K562 (cell line): ENCODE measurements at regions not wholly inside any gene's neighbourhood (a gene's known extent, or its start where the extent isn't known, plus 50 kb on each side); places are given as distances from the start of the nearest gene placed in this dataset.

Source experiments
- ARNT ChIP-seq, 2 experiments: fragments of 450-650 bp; IDR thresholded peaks; 2 replicates each; pipeline ENCODE4 v1.6.1; 2016; ENCODE audit warnings: mild to moderate bottlenecking in 1 of 2
- BHLHE40 ChIP-seq: IDR thresholded peaks from 2 replicates; pipeline ENCODE4 v1.6.1; 2011; ENCODE audit warnings: low read length, improper control_type of control experiment
- CBFA2T3 ChIP-seq: fragments of 450-650 bp; IDR thresholded peaks from 2 replicates; pipeline ENCODE4 v1.6.1; 2017
- EP300 ChIP-seq: IDR thresholded peaks from 2 replicates; pipeline ENCODE4 v1.6.1; 2012; ENCODE audit warnings: low read length, improper control_type of control experiment
- EP400 ChIP-seq: fragments of 450-650 bp; IDR thresholded peaks from 2 replicates; pipeline ENCODE4 v1.6.1; 2017; ENCODE audit warnings: antibody characterized with exemption, mild to moderate bottlenecking, moderate library complexity
- EZH2 ChIP-seq: IDR thresholded peaks from 2 replicates; pipeline ENCODE4 v1.6.1; 2012; ENCODE audit warnings: low read depth, mild to moderate bottlenecking, inconsistent platforms, low read length, borderline replicate concordance
- GABPA ChIP-seq: fragments of 200-800 bp; sonication (Bioruptor generic); conservative IDR thresholded peaks from 2 replicates; pipeline ENCODE4 v1.6.1; 2016; ENCODE audit warnings: low read depth, missing genetic modification characterization, missing compliant biosample characterization
- GTF2E2 ChIP-seq: fragments of 200-800 bp; sonication (Bioruptor generic); IDR thresholded peaks from 2 replicates; pipeline ENCODE4 v1.6.1; 2016; ENCODE audit warnings: missing genetic modification characterization, missing compliant biosample characterization
- HDAC2 ChIP-seq: fragments of 450-650 bp; IDR thresholded peaks from 2 replicates; pipeline ENCODE4 v1.6.1; 2016; ENCODE audit warnings: mild to moderate bottlenecking
- HSF4 ChIP-seq: fragments of 250-450 bp; sonication (Bioruptor Pico); IDR thresholded peaks from 2 replicates; pipeline ENCODE4 v2.1.2; 2022; ENCODE audit warnings: mild to moderate bottlenecking, moderate library complexity, borderline replicate concordance
- L3MBTL2 ChIP-seq: fragments of 450-650 bp; IDR thresholded peaks from 2 replicates; pipeline ENCODE4 v1.6.1; 2016; ENCODE audit warnings: mild to moderate bottlenecking, moderate library complexity
- MAFK ChIP-seq: IDR thresholded peaks from 2 replicates; pipeline ENCODE4 v1.6.1; 2011; ENCODE audit warnings: low read length, improper control_type of control experiment
- NR2C1 ChIP-seq, 2 experiments: fragments of 450-650 bp; IDR thresholded peaks; 2 replicates each; pipeline ENCODE4 v1.6.1; 2017; ENCODE audit warnings: mild to moderate bottlenecking in 2 of 2, antibody characterized with exemption in 1 of 2, inconsistent platforms in 1 of 2, missing compliant biosample characterization in 1 of 2, missing genetic modification characterization in 1 of 2
- NRF1 ChIP-seq, 2 experiments: fragments of 450-650 bp; IDR thresholded peaks in 1 of 2; conservative IDR thresholded peaks in 1 of 2; 2 replicates each; pipeline ENCODE4 v1.6.1; 2014; ENCODE audit warnings: mild to moderate bottlenecking in 2 of 2
- POLR2A ChIP-seq: fragments of 450-650 bp; conservative IDR thresholded peaks from 2 replicates; pipeline ENCODE4 v1.6.1; 2016
- POLR2B ChIP-seq: fragments of 450-650 bp; IDR thresholded peaks from 2 replicates; pipeline ENCODE4 v1.6.1; 2018; ENCODE audit warnings: low read depth; ENCODE audit not compliant: partially characterized antibody
- RBM14 ChIP-seq: fragments of 200-400 bp; formaldehyde crosslinking; IDR thresholded peaks from 2 replicates; pipeline ENCODE4 v1.6.1; 2018; ENCODE audit warnings: low read depth, mild to moderate bottlenecking, low read length, moderate library complexity, borderline replicate concordance; ENCODE audit not compliant: insufficient read depth
- RBM34 ChIP-seq: fragments of 200-400 bp; formaldehyde crosslinking; IDR thresholded peaks from 2 replicates; pipeline ENCODE4 v1.6.1; 2018; ENCODE audit warnings: low read length, borderline replicate concordance; ENCODE audit not compliant: insufficient read depth
- TBP ChIP-seq: optimal IDR thresholded peaks from 2 replicates; pipeline ENCODE3; 2011; ENCODE audit warnings: low read depth, low read length, improper control_type of control experiment
- TCF3 ChIP-seq: sonication (generic); formaldehyde crosslinking; IDR thresholded peaks from 2 replicates; pipeline ENCODE4 v1.4.0; 2020; ENCODE audit warnings: mild to moderate bottlenecking, missing genetic modification reagents
- TEAD2 ChIP-seq: fragments of 450-650 bp; IDR thresholded peaks from 2 replicates; pipeline ENCODE4 v1.6.1; 2016; ENCODE audit warnings: missing genetic modification characterization, control low read depth, missing compliant biosample characterization
- TRIM28 ChIP-seq: fragments of 450-650 bp; IDR thresholded peaks from 2 replicates; pipeline ENCODE4 v1.6.1; 2017
- UBTF ChIP-seq, 2 experiments: IDR thresholded peaks; 2 replicates each; pipeline ENCODE4 v1.6.1; 2012; ENCODE audit warnings: improper control_type of control experiment in 2 of 2, low read depth in 2 of 2, low read length in 2 of 2, borderline replicate concordance in 1 of 2
- ZC3H8 ChIP-seq: fragments of 450-650 bp; IDR thresholded peaks from 2 replicates; pipeline ENCODE4 v1.6.1; 2017
- ZNF217 ChIP-seq: sonication (generic); formaldehyde crosslinking; IDR thresholded peaks from 2 replicates; pipeline ENCODE4 v1.8.0; 2022; ENCODE audit warnings: mild to moderate bottlenecking, missing genetic modification reagents
- ZNF444 ChIP-seq: fragments of 250-450 bp; sonication (Bioruptor Pico); IDR thresholded peaks from 2 replicates; pipeline ENCODE4 v1.4.0; 2020; ENCODE audit warnings: mild to moderate bottlenecking, moderate library complexity
- ZNF584 ChIP-seq: fragments of 200-800 bp; sonication (Bioruptor generic); IDR thresholded peaks from 2 replicates; pipeline ENCODE4 v1.6.1; 2016; ENCODE audit warnings: low read depth, mild to moderate bottlenecking, missing genetic modification characterization, missing compliant biosample characterization
- ZNF589 ChIP-seq: fragments of 200-800 bp; sonication (Bioruptor generic); IDR thresholded peaks from 2 replicates; pipeline ENCODE4 v1.6.1; 2016; ENCODE audit warnings: low read depth, missing genetic modification characterization, missing compliant biosample characterization
- ZNF830 ChIP-seq: fragments of 250-450 bp; sonication (Bioruptor Pico); IDR thresholded peaks from 2 replicates; pipeline ENCODE4 v1.5.0; 2021; ENCODE audit warnings: mild to moderate bottlenecking
- TF ChIP-seq, protein P1 (sequence below): IDR thresholded peaks from 2 replicates; pipeline ENCODE4 v1.6.1; 2011; ENCODE audit not compliant: insufficient read length; ENCODE audit errors: extremely low read depth
- TF ChIP-seq, protein P2 (sequence below): fragments of 200-800 bp; sonication (Bioruptor generic); IDR thresholded peaks from 2 replicates; pipeline ENCODE4 v1.6.1; 2017; ENCODE audit warnings: missing genetic modification characterization, missing compliant biosample characterization

DNA sequence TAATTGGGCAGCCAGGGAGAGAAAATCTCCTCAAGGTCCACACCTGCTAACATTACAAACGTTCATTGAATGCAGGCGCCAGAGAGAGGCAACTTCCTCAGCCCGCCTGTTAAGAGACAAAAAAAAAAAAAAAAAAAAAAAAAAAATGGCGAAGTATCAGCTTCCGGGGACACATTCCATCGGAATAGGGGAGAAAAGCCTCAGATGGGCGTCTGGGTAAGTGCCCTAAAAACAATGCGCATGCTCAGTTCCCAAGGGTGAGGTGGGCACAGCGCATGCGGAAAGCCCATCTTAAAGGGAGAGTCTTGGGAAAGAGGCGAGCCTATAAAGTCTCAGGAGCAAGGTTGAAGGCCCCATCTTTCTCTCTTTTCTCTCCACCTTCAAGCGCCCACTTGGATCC is 1139.7 kb upstream of the CELF2 start (continued):
- no peak for TF ChIP-seq ARNT (IDR thresholded peaks at IDR 0.05)
- TF ChIP-seq POLR2A, result peak; percentile 43
- no peak for TF ChIP-seq HDAC2
- no peak for TF ChIP-seq TRIM28
- no peak for TF ChIP-seq MAFK
- no peak for TF ChIP-seq EP300
- no peak for TF ChIP-seq ZNF830 (CRISPR knock-in tag)
- TF ChIP-seq NRF1 (conservative IDR thresholded peaks at IDR 0.05 in 1 of 2, IDR thresholded peaks at IDR 0.05 in 1 of 2), result peak; percentile 90 to 92
- no peak for TF ChIP-seq POLR2B
- no peak for TF ChIP-seq BHLHE40
- TF ChIP-seq TEAD2 (tag), result no peak
- TF ChIP-seq RBM14, result no peak
- no peak for TF ChIP-seq HSF4 (CRISPR knock-in tag)
- no peak for TF ChIP-seq L3MBTL2
- no peak for TF ChIP-seq NR2C1 (IDR thresholded peaks at IDR 0.05)
- TF ChIP-seq NR2C1 (tag; IDR thresholded peaks at IDR 0.05), result no peak
- no peak for TF ChIP-seq RBM34
- TF ChIP-seq GTF2E2 (tag), result no peak
- no peak for TF ChIP-seq CBFA2T3
- TF ChIP-seq TBP, result peak; percentile 51
- TF ChIP-seq, protein P1, sequence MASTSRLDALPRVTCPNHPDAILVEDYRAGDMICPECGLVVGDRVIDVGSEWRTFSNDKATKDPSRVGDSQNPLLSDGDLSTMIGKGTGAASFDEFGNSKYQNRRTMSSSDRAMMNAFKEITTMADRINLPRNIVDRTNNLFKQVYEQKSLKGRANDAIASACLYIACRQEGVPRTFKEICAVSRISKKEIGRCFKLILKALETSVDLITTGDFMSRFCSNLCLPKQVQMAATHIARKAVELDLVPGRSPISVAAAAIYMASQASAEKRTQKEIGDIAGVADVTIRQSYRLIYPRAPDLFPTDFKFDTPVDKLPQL, result no peak
- TF ChIP-seq GABPA (tag), result peak; percentile 75
- TF ChIP-seq ZNF589 (CRISPR knock-in tag), result no peak
- TF ChIP-seq TCF3 (CRISPR knock-in tag), result no peak
- no peak for TF ChIP-seq EZH2
- TF ChIP-seq ZNF584, result no peak
- TF ChIP-seq, protein P2, sequence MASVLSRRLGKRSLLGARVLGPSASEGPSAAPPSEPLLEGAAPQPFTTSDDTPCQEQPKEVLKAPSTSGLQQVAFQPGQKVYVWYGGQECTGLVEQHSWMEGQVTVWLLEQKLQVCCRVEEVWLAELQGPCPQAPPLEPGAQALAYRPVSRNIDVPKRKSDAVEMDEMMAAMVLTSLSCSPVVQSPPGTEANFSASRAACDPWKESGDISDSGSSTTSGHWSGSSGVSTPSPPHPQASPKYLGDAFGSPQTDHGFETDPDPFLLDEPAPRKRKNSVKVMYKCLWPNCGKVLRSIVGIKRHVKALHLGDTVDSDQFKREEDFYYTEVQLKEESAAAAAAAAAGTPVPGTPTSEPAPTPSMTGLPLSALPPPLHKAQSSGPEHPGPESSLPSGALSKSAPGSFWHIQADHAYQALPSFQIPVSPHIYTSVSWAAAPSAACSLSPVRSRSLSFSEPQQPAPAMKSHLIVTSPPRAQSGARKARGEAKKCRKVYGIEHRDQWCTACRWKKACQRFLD (CRISPR knock-in tag), result no peak
- TF ChIP-seq ZC3H8, result no peak
- no peak for TF ChIP-seq UBTF (IDR thresholded peaks at IDR 0.05; ENCODE audit: borderline replicate concordance in 1 of 2, low read depth in 2 of 2, low read length in 2 of 2)
- TF ChIP-seq ZNF217 (CRISPR knock-in tag), result no peak
- no peak for TF ChIP-seq ZNF444
- no peak for TF ChIP-seq EP400
